GM23338 (cell line): ENCODE measurements at regions not wholly inside any gene's neighbourhood (a gene's known extent, or its start where the extent isn't known, plus 50 kb on each side); places are given as distances from the start of the nearest gene placed in this dataset.

Source experiments
- ATAC-seq: fragments of 200-7000 bp; cut with Tn5 transposase; 3 replicates; pipeline ENCODE4 v1.9.1; 2020
- DNase-seq: peaks from one replicate; pipeline ENCODE4 v3.0.0-alpha.2; 2015; ENCODE audit warnings: low spot score
- H2AFZ ChIP-seq: fragments of 200-600 bp; sonication (generic); 2 replicates; pipeline ENCODE4 v1.8.0; 2016; ENCODE audit warnings: antibody characterized with exemption, mild to moderate bottlenecking, moderate library complexity
- H3F3A ChIP-seq: fragments of 200-600 bp; sonication (generic); replicated peaks from 2 replicates; pipeline ENCODE4 v1.8.0; 2017; ENCODE audit warnings: antibody characterized with exemption, mixed run types, low read depth
- H3K27ac ChIP-seq: fragments of 200-600 bp; sonication (generic); 2 replicates; pipeline ENCODE4 v1.6.1; 2016; ENCODE audit warnings: low read depth
- H3K27me3 ChIP-seq: fragments of 200-600 bp; sonication (generic); 2 replicates; pipeline ENCODE4 v1.8.0; 2016; ENCODE audit warnings: mild to moderate bottlenecking, mixed run types, moderate library complexity; ENCODE audit not compliant: insufficient read depth
- H3K36me3 ChIP-seq: fragments of 200-600 bp; sonication (generic); 2 replicates; pipeline ENCODE4 v1.8.0; 2016; ENCODE audit warnings: mild to moderate bottlenecking; ENCODE audit not compliant: insufficient read depth
- H3K4me1 ChIP-seq: fragments of 200-600 bp; sonication (generic); 2 replicates; pipeline ENCODE4 v1.8.0; 2016; ENCODE audit warnings: mild to moderate bottlenecking, moderate library complexity; ENCODE audit not compliant: insufficient read depth
- H3K4me2 ChIP-seq: fragments of 200-600 bp; sonication (generic); 2 replicates; pipeline ENCODE4 v1.7.1; 2017; ENCODE audit warnings: mixed run types
- H3K4me3 ChIP-seq: fragments of 200-600 bp; sonication (generic); 2 replicates; pipeline ENCODE4 v1.6.1; 2016; ENCODE audit warnings: mixed run types
- H3K79me2 ChIP-seq: fragments of 200-600 bp; sonication (generic); replicated peaks from 2 replicates; pipeline ENCODE4 v1.8.0; 2017; ENCODE audit warnings: mild to moderate bottlenecking; ENCODE audit not compliant: insufficient read depth
- H3K9me2 ChIP-seq: fragments of 200-600 bp; sonication (generic); 2 replicates; pipeline ENCODE4 v1.8.0; 2017; ENCODE audit not compliant: insufficient read depth
- H4K20me1 ChIP-seq: fragments of 200-600 bp; sonication (generic); replicated peaks from 2 replicates; pipeline ENCODE4 v1.8.0; 2017; ENCODE audit warnings: mild to moderate bottlenecking; ENCODE audit not compliant: insufficient read depth
- H3K27ac Mint-ChIP-seq: 2 replicates; pipeline ENCODE4 v1.8.0; 2020; ENCODE audit warnings: inconsistent platforms, mild to moderate bottlenecking, moderate library complexity, mixed read lengths
- H3K27me3 Mint-ChIP-seq: 3 replicates; pipeline ENCODE4 v1.8.0; 2022; ENCODE audit warnings: low read depth, mild to moderate bottlenecking, moderate library complexity, mixed read lengths, inconsistent platforms; ENCODE audit not compliant: insufficient read depth, poor library complexity
- H3K36me3 Mint-ChIP-seq: 3 replicates; pipeline ENCODE4 v1.8.0; 2021; ENCODE audit warnings: low read depth, mild to moderate bottlenecking, inconsistent platforms, moderate library complexity, mixed read lengths
- H3K4me1 Mint-ChIP-seq: 3 replicates; pipeline ENCODE4 v1.8.0; 2020; ENCODE audit warnings: mild to moderate bottlenecking, inconsistent platforms, mixed read lengths
- H3K4me3 Mint-ChIP-seq: 3 replicates; pipeline ENCODE4 v1.8.0; 2021; ENCODE audit warnings: moderate library complexity, mild to moderate bottlenecking, inconsistent platforms, mixed read lengths
- H3K9me3 Mint-ChIP-seq: 3 replicates; pipeline ENCODE4 v1.8.0; 2020; ENCODE audit warnings: moderate library complexity, mild to moderate bottlenecking, inconsistent platforms, mixed read lengths
- CREB1 ChIP-seq: fragments of 250-450 bp; sonication (Bioruptor Pico); IDR thresholded peaks from 2 replicates; pipeline ENCODE4 v1.5.0; 2020; ENCODE audit warnings: low read depth, mild to moderate bottlenecking, moderate library complexity
- CTCF ChIP-seq, 2 experiments: fragments of 200-600 bp in 1 of 2; sonication (generic) in 1 of 2; conservative IDR thresholded peaks; 2 replicates each; pipeline versions ENCODE4 v1.5.1 to v1.6.1; 2016 to 2017; ENCODE audit warnings: antibody characterized with exemption in 2 of 2, low read depth in 2 of 2, mild to moderate bottlenecking in 2 of 2, moderate library complexity in 1 of 2
- ETS1 ChIP-seq: IDR thresholded peaks from 2 replicates; pipeline ENCODE4 v1.6.1; 2016; ENCODE audit warnings: antibody characterized with exemption
- EZH2 ChIP-seq: fragments of 200-600 bp; sonication (generic); IDR thresholded peaks from one replicate; pipeline ENCODE4 v1.8.0; 2017; ENCODE audit warnings: antibody characterized with exemption, mild to moderate bottlenecking, low read depth; ENCODE audit not compliant: unreplicated experiment
- EZH2phosphoT487 ChIP-seq: fragments of 200-600 bp; sonication (generic); IDR thresholded peaks from one replicate; pipeline ENCODE4 v1.8.1; 2018; ENCODE audit warnings: antibody characterized with exemption; ENCODE audit not compliant: unreplicated experiment
- JUNB ChIP-seq: IDR thresholded peaks from one replicate; pipeline ENCODE4 v1.6.1; 2016; ENCODE audit warnings: antibody characterized with exemption; ENCODE audit not compliant: unreplicated experiment
- NANOG ChIP-seq: IDR thresholded peaks from 2 replicates; pipeline ENCODE4 v1.6.1; 2016; ENCODE audit warnings: antibody characterized with exemption, borderline replicate concordance
- POLR2AphosphoS5 ChIP-seq: IDR thresholded peaks from 2 replicates; pipeline ENCODE4 v1.6.1; 2016; ENCODE audit warnings: antibody characterized with exemption, low read depth
- REST ChIP-seq: IDR thresholded peaks from one replicate; pipeline ENCODE4 v1.6.1; 2018; ENCODE audit warnings: antibody characterized with exemption; ENCODE audit not compliant: unreplicated experiment
- STAT1 ChIP-seq: IDR thresholded peaks from one replicate; pipeline ENCODE4 v1.6.1; 2016; ENCODE audit warnings: antibody characterized with exemption; ENCODE audit not compliant: unreplicated experiment
- ZNF114 ChIP-seq: fragments of 250-450 bp; sonication (Bioruptor Pico); IDR thresholded peaks from 2 replicates; pipeline ENCODE4 v1.5.0; 2020; ENCODE audit warnings: mild to moderate bottlenecking, moderate library complexity
- ZNF331 ChIP-seq: fragments of 250-450 bp; sonication (Bioruptor Pico); IDR thresholded peaks from 2 replicates; pipeline ENCODE4 v1.5.0; 2020; ENCODE audit warnings: low read depth, mild to moderate bottlenecking, moderate library complexity
- ZNF462 ChIP-seq: fragments of 250-450 bp; sonication (Bioruptor Pico); IDR thresholded peaks from 2 replicates; pipeline ENCODE4 v1.5.0; 2020; ENCODE audit warnings: mild to moderate bottlenecking, moderate library complexity

GRCh38 chr7:85815526-85815925 lies 628.7 kb upstream of the SEMA3D start:
- Histone ChIP-seq H3K79me2 (no peaks in the 10 kb centered on the region), H4K20me1 (no peaks in the 10 kb centered on the region), H3K27me3 (no peaks in the 10 kb centered on the region), H2AFZ (no peak overlapping the region), H3K4me2 (no peak overlapping the region), H3K4me1 (no peaks in the 10 kb centered on the region; the same call in 1 of the 2 replicates), H3K4me3 (no peak overlapping the region), H3K9me2 (no peaks in the 10 kb centered on the region; the same call in 1 of the 2 replicates), H3K36me3 (no peaks in the 10 kb centered on the region), H3F3A (no peaks in the 10 kb centered on the region), H3K27ac (no peak overlapping the region)
- no peak overlapping the region for H3K4me3 Mint-ChIP-seq
- no peak overlapping the region for H3K27ac Mint-ChIP-seq
- ATAC-seq (no peak), DNase-seq (no peak)
- peaks cover 2% of the 10 kb centered on the region; the same call in 1 of the 3 replicates for H3K4me1 Mint-ChIP-seq
- H3K9me3 Mint-ChIP-seq, result no peaks in the 10 kb centered on the region
- H3K27me3 Mint-ChIP-seq, result no peaks in the 10 kb centered on the region
- no peaks in the 10 kb centered on the region for H3K36me3 Mint-ChIP-seq
- no peak for TF ChIP-seq EZH2
- TF ChIP-seq CTCF (conservative IDR thresholded peaks at IDR 0.05; ENCODE audit: low read depth in 2 of 2), result no peak
- TF ChIP-seq NANOG, result no peak
- no peak for TF ChIP-seq ZNF114
- no peak for TF ChIP-seq EZH2phosphoT487
- TF ChIP-seq JUNB, result no peak
- TF ChIP-seq ETS1, result no peak
- no peak for TF ChIP-seq CREB1 (CRISPR knock-in tag)
- TF ChIP-seq REST, result no peak
- no peak for TF ChIP-seq ZNF462 (CRISPR knock-in tag)
- no peak for TF ChIP-seq POLR2AphosphoS5
- TF ChIP-seq STAT1, result no peak
- TF ChIP-seq ZNF331 (CRISPR knock-in tag), result no peak
